ENCODE measurements at regions not wholly inside any gene's neighbourhood (a gene's known extent, or its start where the extent isn't known, plus 50 kb on each side); places are given as distances from the start of the nearest gene placed in this dataset.

DNA sequence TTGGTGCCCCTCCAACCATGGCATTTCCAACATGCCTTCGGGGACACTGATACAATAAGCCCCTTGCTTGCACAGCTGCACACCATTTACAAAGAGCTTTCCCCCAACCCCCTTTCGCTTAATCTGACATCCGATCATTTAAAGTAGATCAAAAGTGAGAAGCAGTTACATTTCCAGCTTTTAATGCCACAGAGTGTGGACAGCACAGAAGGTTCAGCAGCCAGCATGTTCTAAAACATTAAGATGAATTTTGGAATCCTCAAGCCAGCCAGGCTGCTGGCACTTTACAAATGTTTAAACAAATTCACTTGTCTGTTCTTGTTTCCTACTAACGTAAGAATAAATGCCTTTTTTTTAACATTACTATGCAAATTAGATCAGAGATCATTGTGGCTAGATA lies 284.4 kb upstream of the LDB2 start:
- no peak for DNase-seq (ENCODE audit: low read depth)

DNA sequence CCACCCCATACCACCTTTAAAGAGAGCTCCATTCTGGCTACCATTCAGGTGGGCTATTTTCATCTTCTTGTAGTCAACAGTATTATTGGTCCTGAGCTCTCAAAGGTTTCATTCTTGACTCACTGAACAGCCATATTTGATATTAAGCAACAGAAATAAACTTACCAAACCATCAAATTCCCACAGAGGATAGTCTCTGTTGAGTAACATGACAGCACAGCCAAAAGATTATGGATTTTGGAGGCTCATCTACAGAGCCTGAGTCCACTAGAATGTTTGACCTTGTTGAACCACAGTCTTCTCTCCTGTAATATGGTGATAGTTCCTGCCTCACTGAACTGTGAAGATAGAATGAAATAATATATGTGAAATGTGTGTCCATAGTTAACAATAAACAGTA lies 276.3 kb upstream of the LDB2 start:
- DNase-seq (ENCODE audit: low read depth): no peak

DNA sequence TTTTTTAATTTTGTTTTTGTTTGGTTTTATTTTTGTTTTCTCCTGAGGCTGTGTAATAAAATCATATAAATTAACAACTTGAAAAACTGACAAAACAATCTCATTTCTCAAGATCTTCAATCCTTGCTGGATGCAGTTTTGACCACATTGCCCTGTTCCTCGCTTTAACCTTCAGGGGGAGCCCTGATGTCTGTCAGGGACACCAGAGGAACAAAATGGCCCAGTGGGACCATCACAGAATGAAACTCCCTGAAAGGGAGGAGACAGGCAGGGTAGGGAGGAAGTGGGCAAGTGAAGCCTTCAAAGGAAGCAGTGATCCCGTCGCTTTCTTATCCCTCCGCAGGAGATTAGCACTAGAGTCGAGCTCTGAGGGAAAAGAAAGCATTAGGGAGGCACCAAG lies 274.9 kb upstream of the LDB2 start:
- no peak for DNase-seq (ENCODE audit: low read depth)

DNA sequence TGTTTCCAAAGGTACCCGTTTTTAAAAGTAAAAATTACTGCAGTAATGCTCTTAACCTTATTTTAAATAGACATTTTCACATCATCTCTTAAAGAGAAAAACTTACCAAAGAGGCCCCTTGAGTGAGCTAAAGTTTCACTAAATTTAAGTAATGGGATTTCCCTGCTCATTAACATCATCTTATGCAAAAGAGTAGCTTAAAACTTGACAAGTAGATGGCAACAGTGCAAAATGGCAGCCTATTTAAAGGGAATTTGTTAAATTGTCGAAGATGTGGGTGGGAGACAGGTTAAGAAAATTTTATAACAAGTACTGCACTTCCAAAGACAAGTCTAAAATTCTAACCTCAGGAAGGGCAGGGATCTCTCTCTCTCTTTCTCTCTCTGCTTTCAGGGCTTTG lies 271.7 kb upstream of the LDB2 start:
- no peak for DNase-seq (ENCODE audit: low read depth)

DNA sequence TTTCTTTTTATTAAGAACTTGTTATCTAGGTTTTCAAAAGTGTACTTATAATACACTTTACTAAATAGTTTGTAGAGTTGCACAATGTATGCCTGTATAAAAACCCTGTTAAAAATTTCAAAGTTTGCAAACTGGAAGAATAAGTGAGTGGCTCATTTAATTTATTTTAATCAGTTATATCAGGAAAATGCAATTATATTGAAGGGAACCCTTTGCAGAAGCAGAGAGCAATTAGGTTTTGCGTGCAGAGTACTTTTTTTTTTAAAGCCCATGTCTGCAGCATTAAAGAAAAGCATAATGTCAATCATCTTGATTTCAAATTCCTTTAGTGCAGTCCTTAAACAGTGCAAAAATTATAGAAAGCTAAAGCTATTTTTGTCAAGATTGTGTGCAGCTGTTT lies 271.3 kb upstream of the LDB2 start:
- no peak for DNase-seq (ENCODE audit: low read depth)

DNA sequence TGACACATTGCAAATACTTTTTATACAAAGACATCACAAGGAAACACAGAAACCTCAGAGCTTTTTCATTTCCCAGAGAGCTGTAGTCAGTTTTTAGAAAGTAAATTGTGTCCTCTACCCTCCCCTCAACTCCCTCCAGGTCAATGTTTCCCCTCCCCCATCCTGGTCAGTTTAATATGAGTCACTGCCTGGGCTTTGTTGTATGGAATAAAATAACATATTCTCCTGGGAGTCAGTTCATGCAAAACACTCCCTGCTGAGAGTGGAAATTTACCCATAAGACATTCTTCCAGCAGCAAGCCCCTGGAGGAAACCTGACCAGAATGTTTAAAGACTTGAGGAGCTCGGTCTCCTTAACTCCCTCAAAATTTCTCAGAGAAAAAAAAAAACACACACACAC lies 270.1 kb upstream of the LDB2 start:
- peak; percentile 84 for DNase-seq (ENCODE audit: low read depth)

DNA sequence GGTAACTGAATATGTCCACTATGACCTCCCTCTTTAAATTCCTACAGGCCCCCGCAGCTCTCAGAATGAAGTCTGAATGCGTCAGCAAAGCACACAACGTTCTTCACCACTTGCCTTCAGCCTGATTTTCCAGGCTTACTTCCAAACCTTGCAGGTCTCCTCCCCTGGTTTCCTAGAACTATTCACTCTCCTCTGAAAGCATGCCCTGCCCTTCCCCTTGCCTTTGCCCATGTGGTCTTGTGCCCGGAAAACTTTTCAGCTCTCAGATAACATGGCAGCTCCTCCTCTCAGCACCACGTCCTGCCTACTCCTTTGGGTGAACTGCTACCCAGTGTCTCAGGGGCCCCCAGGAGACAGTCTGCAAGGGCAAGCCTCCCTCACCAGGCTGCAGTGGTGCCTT lies 268.5 kb upstream of the LDB2 start:
- no peak for DNase-seq (ENCODE audit: low read depth)

DNA sequence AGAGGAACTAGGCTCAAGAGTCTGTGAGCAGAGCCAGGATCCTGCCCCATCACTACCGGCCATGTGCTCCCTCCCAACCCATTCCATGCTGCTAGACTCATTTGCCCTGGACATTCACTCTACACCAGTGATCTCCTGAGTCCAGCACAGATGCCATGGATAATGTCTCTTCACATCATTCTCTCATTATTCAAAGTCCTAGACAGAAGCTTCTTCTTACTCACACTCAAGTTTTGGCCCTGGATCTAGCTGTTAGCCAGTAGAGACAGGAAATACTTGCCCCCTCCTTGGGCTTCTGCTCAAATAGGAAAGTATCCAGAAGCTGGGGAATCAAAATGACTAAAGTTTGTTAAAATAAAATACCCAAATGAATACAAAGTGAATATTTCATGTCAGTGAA lies 266.8 kb upstream of the LDB2 start:
- DNase-seq (ENCODE audit: low read depth): no peak

DNA sequence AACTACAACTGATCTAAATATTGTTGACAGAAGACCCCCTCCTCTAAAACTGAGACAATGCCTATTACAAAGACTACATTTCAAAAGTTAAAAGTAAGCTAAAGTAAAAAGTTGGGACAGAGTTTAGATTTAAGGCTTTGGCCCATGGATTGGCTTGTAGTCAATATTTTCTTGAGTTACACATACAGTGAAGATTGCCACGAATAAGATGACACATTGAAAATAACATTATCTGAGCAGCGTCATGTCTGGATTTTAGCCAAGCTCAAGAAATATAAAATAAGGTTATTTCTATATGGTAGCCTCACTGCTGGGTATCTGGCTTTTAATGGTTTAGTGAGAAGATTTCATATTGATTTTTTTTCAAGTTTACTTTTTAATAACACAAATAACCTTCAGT lies 266.2 kb upstream of the LDB2 start:
- DNase-seq (ENCODE audit: low read depth): no peak

DNA sequence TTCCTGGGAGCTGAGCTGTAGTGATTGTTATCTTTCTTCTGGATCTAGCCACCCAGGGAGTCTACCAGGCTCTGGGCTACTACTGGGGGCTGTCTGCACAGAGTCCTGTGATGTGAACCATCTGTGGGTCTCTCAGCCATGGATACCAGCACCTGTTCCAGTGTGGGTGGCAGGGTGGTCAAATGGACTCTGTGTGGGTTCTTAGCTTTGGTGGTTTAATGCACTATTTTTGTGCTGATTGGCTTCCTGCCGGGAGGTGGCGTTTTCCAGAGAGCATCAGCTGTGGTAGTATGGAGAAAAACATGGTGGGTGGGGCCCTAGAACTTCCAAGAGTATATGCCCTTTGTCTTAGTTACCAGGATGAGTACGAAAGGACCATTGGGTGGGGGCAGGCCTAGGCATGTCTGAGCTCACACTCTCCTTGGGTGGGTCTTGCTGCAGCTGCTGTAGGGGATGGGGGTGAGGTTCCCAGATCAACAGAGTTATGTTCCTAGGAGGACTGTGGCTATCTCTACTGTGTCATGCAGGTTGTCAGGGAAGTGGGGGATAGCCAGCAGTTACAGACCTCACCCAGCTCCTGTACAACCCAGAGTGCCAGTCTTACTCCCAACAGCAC lies 264.8 kb upstream of the LDB2 start:
- DNase-seq (ENCODE audit: low read depth): peak; percentile 9

DNA sequence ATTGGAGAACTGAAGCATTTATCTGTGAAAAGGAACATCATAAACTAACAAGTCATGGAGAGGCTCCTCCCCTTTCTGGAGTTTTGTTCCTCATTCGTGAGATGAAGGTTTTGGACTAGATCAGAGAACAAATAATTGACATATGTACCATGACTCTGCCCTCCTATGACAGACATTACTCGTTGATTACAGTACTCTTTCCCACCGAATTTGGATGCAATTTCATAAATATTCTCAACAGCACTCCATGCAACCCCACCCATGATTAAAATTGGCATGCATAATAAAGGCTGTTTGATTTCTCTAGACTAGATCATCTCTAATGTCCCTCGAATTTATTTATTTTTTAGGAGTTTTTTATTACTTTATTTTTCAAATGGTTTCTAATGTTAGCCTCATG lies 258.9 kb upstream of the LDB2 start:
- no peak for DNase-seq (ENCODE audit: low read depth)

DNA sequence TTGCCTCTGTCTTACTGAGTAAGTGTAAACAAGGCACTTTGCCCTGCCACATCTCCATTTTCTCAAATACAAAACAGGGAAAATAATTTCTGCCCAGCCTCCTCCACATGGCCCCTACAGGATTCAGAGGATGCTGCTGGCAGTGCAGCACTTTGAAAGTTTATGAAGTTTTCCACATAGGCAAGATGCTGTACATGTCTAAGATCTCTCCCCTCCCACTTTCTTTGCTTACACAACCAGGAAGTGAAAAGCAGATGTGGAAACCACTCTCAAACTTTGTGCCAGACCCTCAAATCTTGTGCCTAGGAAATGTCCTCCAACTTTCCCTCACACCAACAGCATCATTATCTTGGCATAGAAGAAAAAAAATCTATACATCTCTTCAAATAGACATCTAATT lies 257.0 kb upstream of the LDB2 start:
- no peak for DNase-seq (ENCODE audit: low read depth)

DNA sequence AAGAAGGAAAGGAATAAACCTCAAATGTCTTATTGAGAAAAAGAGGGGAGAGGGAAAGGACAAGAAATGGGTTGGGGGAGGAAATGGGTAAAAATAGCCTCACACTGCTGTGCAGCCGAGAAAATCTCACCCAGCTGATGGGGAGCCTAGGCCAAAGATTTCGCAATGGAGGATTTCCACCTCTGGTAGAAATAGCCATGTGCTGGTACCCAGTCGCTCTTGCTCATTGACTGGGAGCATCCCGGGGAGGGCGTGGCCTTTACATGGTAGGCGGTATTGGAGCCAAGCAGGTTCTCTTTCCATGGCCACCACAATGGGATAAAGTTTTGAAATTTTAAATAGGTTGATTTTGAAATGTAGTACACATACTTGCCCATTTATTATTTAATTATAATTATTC lies 255.1 kb upstream of the LDB2 start:
- DNase-seq (ENCODE audit: low read depth): no peak

DNA sequence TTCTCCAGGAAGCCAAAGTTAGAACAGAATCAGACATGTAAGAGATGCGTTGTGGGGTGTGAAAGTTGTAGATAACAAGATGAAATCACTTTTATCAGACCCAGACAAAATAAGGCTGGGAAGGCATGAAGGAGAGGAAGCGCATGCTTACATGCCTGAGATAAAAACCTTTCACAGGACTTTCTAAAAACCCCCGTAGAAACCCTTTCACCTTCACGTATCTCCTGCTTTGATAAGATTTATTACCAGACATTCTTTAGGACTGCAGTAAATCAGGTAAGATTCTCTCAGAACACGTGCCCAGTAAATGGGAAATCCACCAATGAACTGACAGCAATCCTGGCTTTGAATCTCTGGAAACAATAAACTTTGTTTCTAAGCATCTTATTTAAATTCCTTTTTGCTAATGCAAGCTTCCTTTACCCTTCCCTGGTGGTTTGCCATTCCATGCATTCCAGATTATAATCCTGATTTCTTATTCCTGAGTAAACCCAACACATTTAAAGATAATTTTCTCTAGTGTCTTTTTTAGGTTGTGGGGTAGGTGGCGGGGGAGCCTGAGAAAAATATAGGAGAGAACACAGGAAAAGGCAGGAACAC lies 254.6 kb upstream of the LDB2 start:
- DNase-seq (ENCODE audit: low read depth): no peak

DNA sequence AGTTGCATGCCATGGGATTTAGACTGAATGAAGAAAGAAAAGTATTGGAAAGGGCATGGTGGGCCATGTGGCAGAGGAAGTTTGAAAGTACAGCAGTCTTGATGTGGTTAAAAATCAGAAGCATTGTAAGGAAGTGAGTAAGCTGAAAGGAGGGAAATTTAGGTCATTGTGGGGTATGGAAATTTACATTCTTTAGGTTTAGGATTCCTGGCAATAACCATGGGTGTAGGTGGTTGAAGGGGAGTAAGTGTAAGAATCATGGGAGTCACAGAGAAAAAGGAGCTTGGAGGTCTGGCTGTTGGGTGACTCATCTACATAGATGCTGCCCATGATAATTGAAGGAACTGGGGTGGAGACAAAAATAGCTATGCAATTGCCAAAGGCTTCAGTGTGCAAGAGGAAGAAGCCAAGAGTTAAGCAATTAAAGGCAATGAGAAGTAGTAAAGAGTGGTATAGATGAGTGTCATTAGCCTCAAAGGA lies 243.8 kb upstream of the LDB2 start:
- peak; percentile 100 for DNase-seq (ENCODE audit: low read depth)

DNA sequence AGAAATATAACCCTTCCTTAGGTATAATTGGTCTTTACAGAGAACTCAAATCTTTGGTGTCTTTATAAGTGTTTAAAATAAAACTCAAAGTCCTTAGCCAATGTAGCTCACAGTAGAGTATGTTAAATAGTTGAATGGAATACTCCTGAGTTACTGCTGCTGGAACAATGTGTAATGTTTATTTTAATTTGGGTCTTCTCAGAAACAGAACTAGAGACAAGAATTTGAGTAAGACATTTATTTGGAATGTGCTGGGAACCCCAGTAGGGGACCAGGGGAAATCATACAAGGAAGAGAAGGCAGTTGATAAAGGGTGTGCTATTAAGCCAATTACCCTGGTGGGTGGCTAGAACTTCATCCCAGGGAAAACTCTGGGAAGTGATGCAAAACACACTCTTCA lies 240.4 kb upstream of the LDB2 start:
- DNase-seq (ENCODE audit: low read depth): no peak

DNA sequence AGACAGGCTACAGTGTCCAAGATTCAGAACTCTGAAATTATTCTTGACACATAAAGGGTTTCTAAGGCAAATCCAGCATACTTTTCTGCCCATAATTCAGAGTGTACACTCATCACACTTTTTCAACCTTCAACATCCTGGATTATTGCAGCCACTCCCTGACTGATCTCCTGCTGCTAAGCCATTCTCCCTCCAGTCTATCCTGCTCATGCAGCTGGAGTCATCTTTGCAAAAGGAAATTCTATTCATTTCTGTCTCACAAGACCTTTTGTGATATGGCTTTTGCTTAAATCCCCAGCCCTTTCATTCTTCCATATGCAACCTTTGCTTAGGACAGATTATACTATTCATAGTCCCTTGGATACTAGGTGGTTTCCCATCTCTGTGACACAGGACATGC lies 236.1 kb upstream of the LDB2 start:
- no peak for DNase-seq (ENCODE audit: low read depth)

DNA sequence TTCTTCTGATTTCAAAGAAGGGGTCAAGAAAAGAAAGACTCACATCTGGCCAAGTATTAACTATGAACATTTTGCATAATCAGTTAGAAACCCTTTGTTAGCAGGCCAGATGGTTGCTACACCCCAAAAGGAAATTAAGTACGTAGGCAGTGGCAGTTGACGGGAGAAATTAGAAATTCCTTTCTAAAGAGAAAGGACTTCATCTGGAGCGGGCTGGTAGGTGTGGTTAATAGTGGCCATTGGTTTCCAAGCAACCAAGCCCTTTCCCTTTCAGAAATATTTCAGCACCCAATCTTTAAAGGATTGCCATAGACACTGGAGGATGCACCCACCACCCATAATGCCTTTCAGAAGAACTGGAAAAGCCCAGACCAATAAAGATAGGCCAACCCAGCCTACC lies 235.7 kb upstream of the LDB2 start:
- DNase-seq (ENCODE audit: low read depth): no peak

DNA sequence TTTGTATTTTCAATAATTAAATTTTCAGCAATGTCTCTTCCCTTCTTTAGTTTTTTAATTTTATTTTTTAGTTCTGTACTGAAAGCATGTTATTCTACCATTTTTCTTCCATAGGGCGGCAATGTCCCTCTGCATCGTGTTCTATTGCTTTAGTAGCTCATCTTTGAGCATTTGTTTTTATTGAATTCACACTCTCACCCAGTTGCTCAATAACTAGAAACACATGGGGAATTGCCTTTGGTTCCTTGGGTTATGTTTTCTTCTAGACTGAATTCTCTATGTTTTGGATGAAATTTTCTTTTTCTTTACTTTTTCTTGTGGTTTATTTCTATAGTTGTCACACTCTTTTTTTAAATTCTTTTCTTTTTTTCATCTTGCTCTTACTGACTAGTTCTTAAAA lies 233.8 kb upstream of the LDB2 start:
- DNase-seq (ENCODE audit: low read depth): no peak

DNA sequence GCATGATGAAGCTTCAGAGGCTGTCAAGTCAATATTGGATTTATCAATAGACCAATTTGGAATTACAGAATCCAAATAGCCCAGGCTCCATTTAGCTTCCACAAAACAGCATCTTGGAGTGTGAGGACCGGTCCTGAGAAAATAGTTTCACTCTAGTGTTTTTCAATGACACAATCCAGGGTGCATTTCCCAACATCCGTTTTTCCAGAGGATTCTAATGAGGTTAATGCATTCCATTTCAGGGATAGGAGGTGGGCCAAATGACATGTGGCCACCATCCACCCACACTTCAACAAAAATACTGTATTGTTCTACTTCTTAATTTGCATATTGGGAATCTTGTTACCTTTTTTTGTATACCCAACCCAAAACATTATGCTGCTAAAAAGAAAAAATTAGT lies 229.8 kb upstream of the LDB2 start:
- DNase-seq (ENCODE audit: low read depth): no peak

DNA sequence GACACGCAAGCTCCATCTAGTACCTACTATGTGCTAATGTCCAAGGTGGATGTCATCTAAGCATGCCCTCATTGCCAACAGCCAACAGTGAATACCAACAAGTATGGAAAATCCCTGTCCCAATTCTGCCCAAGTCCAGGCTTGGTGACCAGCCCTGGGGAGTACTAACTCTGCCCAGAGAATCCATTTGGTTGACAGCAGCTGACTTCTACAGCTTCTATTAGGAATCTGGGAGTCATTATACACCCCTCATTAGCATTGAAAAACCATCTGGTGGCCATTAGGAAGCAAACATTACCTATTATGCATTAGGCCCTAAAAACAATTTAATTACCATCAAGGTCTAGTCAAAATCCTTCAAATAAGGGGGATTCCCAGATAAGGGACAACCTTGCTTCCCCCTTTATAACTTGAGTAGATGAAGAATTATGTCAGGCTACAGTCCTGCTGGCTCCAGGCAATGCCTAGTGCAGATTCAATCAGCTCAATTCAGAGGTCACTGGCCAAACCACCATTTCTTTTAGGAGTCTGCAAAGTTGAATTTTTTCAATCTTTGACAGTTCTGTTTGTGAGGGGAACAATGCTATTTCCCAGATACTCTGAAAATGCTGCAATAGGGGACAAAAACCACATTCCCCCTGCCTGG lies 228.0 kb upstream of the LDB2 start:
- DNase-seq (ENCODE audit: low read depth): no peak

DNA sequence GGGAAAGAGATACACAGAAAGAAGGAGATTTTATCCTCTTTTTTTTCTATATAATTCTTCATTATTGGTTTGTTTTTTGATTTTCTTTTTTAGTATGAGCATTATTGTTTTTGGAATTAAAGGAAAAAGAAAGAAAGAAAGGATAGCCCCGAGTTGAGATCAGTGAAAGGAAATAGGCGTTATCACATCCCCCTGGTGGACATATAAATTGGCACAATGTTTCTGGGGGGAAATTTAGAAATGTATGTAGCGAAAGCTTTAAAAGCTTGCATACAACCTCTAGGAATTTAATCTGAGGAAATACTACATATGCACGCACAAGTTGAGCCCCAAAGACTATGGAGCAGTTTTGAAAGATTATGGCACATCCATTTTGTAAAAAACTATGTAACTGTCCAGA lies 226.3 kb upstream of the LDB2 start:
- peak; percentile 18 for DNase-seq (ENCODE audit: low read depth)

DNA sequence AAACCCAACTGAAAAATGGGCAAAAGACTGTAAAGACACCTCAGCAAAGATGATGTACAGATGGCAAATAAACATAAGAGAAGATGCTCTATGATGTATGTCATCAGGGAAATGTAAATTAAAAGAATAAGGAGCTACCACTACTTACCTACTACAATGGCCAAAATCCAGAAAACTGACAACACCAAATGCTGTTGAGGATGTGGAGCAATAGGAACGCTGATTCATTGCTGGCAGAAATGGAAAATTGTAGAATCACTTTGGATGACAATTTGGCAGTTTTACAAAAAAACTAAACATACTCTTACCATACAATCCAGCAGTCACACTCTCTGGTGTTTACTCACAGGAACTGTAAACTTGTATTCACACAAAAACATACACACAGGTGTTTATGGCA lies 222.3 kb upstream of the LDB2 start:
- DNase-seq (ENCODE audit: low read depth): no peak

Measured in HT1080 (cell line).